GM12872 (cell line): ENCODE measurements at regions not wholly inside any gene's neighbourhood (a gene's known extent, or its start where the extent isn't known, plus 50 kb on each side); places are given as distances from the start of the nearest gene placed in this dataset.

Experiments
- TF ChIP-seq, protein P1 (sequence below): IDR thresholded peaks from 3 replicates; pipeline ENCODE4 v1.5.1; 2011; ENCODE audit warnings: low read depth, mild to moderate bottlenecking, low read length, moderate library complexity; ENCODE audit not compliant: insufficient read depth

DNA sequence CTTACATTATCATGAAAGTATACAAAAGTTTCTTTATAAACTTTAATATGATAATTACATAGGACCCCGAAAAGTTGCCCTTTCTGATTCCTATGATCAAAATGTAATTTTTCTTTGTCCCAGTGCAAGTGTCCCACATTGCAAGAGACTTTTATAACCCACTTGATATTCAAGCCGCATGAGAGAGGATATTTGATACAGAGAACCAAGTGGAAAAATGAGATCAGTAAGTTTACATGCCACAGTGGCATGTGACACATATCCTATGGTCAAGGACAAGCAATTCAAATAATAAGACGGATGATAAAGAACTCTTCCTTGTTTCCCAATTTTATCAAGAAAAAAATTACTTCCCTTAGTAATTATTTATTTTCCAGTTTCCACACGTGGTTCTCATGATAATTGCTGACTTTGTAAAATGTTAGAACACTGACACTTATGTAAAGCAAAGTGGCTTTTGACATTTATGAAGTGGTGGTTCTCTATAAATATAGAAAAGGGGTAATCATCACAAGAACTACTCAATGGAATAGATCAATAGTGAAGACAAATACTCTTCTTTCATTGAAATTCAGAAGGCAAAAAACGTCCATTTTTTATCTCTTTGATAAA is 273.7 kb upstream of the NOCT start:
- TF ChIP-seq, protein P1, sequence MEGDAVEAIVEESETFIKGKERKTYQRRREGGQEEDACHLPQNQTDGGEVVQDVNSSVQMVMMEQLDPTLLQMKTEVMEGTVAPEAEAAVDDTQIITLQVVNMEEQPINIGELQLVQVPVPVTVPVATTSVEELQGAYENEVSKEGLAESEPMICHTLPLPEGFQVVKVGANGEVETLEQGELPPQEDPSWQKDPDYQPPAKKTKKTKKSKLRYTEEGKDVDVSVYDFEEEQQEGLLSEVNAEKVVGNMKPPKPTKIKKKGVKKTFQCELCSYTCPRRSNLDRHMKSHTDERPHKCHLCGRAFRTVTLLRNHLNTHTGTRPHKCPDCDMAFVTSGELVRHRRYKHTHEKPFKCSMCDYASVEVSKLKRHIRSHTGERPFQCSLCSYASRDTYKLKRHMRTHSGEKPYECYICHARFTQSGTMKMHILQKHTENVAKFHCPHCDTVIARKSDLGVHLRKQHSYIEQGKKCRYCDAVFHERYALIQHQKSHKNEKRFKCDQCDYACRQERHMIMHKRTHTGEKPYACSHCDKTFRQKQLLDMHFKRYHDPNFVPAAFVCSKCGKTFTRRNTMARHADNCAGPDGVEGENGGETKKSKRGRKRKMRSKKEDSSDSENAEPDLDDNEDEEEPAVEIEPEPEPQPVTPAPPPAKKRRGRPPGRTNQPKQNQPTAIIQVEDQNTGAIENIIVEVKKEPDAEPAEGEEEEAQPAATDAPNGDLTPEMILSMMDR: no peak

DNA sequence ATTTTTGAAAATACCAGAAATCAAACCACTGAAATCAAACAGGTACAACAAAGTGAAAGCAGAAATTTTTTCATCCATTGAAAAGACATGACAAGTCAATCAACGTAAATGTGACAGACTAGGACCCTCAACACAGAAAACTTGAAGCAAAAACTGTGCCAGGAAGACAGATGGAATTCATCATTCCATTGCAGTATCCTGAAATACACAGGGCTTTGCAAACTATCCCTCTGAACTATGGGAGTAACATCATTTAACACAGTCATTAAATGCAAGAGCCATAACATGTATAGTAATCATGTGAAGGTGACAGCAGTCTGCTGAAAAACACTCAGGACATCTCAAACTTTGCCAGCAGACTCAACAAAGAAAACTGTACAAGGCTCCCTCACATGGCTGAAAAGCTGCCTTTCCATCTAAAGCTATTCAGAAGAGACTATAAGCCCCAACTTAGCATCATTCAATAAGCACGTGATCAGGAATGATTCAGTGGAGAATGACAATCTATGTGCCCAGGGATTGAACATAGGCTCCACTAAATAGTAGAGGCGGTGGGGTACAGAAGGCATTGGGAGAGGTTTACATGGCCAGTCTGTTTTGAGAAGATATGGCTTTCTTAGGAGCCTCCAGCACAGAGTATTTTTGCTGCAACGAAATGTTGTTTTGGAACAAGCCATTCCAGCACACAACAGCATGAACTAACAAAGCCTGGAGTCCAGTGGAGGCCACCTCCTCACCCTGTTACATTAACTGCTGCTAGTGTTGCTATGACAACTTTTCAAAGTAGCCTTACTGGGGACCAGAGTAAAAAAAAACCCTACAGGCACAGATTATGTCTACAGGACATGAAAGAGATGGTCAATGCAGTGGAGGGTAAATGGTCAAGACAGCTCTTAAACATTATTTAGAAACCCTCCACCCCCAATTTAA is 274.5 kb upstream of the NOCT start:
- TF ChIP-seq, protein P1: no peak

DNA sequence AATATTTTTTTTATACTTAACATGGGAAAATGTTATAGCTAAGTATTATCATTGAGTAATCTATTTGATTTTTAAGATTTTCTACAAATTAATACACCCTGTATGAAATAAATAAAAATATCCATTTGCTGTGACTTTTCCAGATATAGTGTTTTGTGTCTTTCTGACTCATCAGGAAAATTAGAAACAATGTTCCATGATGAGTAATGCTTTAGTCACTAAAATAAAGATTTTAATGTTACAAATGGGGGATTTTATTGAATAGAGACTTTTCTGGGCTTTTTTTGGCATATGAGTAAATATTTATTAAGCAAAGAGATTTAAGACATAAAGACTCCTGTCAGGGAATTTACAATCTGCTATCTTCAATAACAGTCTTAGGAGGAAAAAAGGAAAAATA is 279.2 kb upstream of the NOCT start:
- TF ChIP-seq, protein P1: no peak

DNA sequence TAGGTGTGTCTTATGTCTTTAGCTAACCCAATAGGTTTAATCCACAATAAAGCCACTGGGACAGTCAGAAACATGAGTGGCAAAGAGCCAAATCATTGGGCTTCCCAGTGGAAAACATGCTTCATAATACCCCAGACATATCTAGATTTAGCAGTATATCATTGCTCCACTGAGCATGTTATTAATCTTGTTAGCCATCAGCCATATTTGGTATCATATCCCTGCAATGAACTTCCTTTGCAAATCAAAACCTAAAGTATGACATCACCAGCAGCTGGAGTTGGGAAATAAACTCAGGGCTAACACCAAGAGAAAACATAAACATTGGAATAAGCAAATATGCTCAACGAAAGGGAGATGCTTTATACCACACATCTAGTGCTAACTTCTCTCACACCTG is 280.8 kb upstream of the NOCT start:
- TF ChIP-seq, protein P1: no peak

DNA sequence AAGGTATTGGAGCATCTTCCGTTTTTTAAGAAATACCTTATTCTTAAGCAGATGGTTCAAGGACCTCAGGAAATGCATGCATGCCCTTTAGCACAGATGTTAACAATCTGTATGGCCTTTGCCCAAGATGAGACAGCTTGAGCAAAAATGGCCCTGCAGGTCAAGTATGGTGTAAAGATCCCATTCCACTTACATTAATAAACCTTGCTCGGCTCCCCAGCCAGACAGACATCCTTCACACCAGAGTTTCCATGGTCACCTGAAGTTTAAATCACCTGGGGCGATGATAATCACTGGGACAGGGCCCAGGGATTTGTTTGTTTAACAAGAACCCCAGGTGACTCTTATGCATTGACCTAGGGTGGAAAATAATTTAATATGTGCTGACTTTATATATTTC is 287.0 kb upstream of the NOCT start:
- TF ChIP-seq, protein P1: no peak

DNA sequence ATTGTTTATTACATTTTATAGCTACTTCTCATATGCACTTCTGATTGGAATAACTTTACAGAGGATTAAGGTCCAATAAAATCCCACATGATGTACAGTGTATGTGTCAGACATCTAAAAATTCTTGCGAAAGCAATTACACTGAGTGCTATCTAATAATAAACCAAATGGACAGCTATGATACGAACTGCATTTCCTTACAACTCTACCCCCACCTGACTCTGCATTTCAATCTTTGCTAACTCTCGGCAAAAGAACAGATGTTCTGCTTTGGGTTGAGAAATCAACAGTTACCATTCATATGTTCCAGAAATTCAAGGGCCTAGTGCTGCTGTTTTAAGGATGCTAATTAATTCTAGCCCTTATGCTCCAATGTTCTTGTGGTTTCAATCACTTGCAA is 287.9 kb upstream of the NOCT start:
- TF ChIP-seq, protein P1: no peak

DNA sequence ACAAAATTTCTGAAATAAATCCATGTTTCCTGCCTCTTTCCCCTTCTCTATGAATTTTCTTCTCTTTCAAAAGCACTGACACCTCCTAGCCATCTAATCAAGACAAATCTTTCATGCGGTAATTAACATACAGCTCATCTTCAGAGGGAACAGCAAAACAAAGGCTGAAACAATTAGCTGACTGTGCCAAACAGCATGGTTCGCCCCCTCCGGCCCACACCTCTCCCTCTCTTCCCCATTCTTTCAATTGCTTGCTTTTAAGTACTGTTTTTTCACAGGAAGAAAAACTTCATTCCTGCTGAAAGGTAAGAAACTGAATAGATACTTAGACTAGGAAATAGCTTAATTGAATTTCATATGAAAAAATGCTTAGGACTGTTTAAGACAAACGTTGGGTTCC is 291.1 kb upstream of the NOCT start:
- TF ChIP-seq, protein P1: no peak
